Breast epithelium (tissue), 4 donors: ENCODE measurements at regions not wholly inside any gene's neighbourhood (a gene's known extent, or its start where the extent isn't known, plus 50 kb on each side); places are given as distances from the start of the nearest gene placed in this dataset.

Experiments used
- DNase-seq, 2 donors: peaks; one replicate each; pipeline ENCODE4 v3.0.0-alpha.2; 2019; ENCODE audit warnings: low spot score in 2 of 2
- H3K27ac ChIP-seq, 2 donors: fragments of 200-600 bp; sonication (generic) in 1 of 2; one replicate each; pipeline ENCODE4 v1.5.1; 2016 to 2019; ENCODE audit warnings: mild to moderate bottlenecking in 1 of 2
- H3K27me3 ChIP-seq, 2 donors: fragments of 200-600 bp; sonication (generic) in 1 of 2; one replicate each; pipeline versions ENCODE4 v1.5.1 to v1.6.0; 2017 to 2019; ENCODE audit warnings: control low read depth in 1 of 2, mild to moderate bottlenecking in 1 of 2
- H3K36me3 ChIP-seq: fragments of 200-600 bp; one replicate; pipeline ENCODE4 v1.5.1; 2019
- H3K4me1 ChIP-seq, 2 donors: fragments of 200-600 bp; sonication (generic); one replicate each; pipeline ENCODE4 v1.5.1; 2016 to 2019; ENCODE audit warnings: control low read depth in 1 of 2
- H3K4me3 ChIP-seq, 3 donors: fragments of 200-600 bp; sonication (generic); 1 replicate in 2 of 3; 2 replicates in 1 of 3; pipeline ENCODE4 v1.5.1; 2016 to 2019; ENCODE audit warnings: mild to moderate bottlenecking in 3 of 3, moderate library complexity in 2 of 3
- H3K9me3 ChIP-seq, 2 donors: fragments of 200-600 bp; sonication (generic) in 1 of 2; one replicate each; pipeline ENCODE4 v1.5.1; 2016 to 2019; ENCODE audit warnings: control low read depth in 1 of 2
- CTCF ChIP-seq, 3 donors: fragments of 450-650 bp; IDR thresholded peaks; one replicate each; pipeline ENCODE4 v1.5.1; 2016 to 2017; ENCODE audit warnings: antibody characterized with exemption in 3 of 3, mild to moderate bottlenecking in 3 of 3, moderate library complexity in 3 of 3
- POLR2A ChIP-seq: fragments of 450-650 bp; IDR thresholded peaks from one replicate; pipeline ENCODE4 v1.6.1; 2016; ENCODE audit warnings: antibody characterized with exemption, mild to moderate bottlenecking, moderate library complexity
- POLR2AphosphoS5 ChIP-seq, 3 donors: sonication (generic); formaldehyde crosslinking; IDR thresholded peaks; one replicate each; pipeline ENCODE4 v1.6.1; 2017; ENCODE audit warnings: antibody characterized with exemption in 3 of 3
- intact Hi-C: fragments of 100-400 bp; cut with DNase I; formaldehyde crosslinking; loops from one replicate; pipeline ENCODE4 v1.15.1; 2023; ENCODE audit warnings: low total_unique reads

DNA sequence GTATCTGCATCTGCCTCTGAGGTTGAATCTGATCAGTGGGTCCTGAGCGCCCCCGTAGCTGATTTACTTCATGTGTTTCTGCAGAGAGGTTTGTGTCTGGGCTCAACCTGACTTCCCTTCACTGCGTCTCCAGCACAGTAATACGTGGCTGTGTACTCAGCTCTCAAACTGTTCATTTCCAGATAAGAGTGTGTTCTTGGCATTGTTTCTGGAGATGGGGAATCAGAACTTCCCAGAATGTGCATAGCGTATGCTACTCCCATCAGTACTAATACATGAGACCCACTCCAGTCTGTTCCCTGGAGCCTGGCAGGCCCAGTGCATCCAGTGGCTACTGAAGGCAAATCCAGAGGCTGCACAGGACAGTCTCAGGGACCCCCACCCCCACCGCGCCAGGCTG lies 1297.2 kb downstream of the TMEM121 start:
- Histone ChIP-seq H3K27me3 (no peaks in the 10 kb centered on the region), H3K27ac (no peak overlapping the region), H3K36me3 (no peaks in the 10 kb centered on the region), H3K4me3 (no peak overlapping the region), H3K4me1 (no peaks in the 10 kb centered on the region), H3K9me3 (no peaks in the 10 kb centered on the region)
- DNase-seq: no peak
- TF ChIP-seq POLR2AphosphoS5 (IDR thresholded peaks at IDR 0.05): no peak
- no peak for TF ChIP-seq POLR2A
- TF ChIP-seq CTCF (IDR thresholded peaks at IDR 0.05): no peak
- intact Hi-C loops: no loop called here

GRCh38 chr14:106826833-106827369 lies 1300.5 kb downstream of the TMEM121 start:
- H3K9me3 ChIP-seq: no peaks in the 10 kb centered on the region
- no peak overlapping the region for H3K27ac ChIP-seq
- no peaks in the 10 kb centered on the region for H3K36me3 ChIP-seq
- no peaks in the 10 kb centered on the region for H3K4me1 ChIP-seq
- no peak overlapping the region for H3K4me3 ChIP-seq
- intact Hi-C loops: no loop called here
- TF ChIP-seq CTCF (IDR thresholded peaks at IDR 0.05) (no peak), POLR2A (no peak), POLR2AphosphoS5 (IDR thresholded peaks at IDR 0.05) (no peak)
- DNase-seq: no peak
- no peaks in the 10 kb centered on the region for H3K27me3 ChIP-seq

- no peaks in the 10 kb centered on the region for H3K36me3 ChIP-seq
- DNase-seq: no peak
- no peaks in the 10 kb centered on the region for H3K9me3 ChIP-seq
- H3K27ac ChIP-seq: no peak overlapping the region
- no peaks in the 10 kb centered on the region for H3K4me1 ChIP-seq
- intact Hi-C loops: no loop called here
- TF ChIP-seq CTCF (IDR thresholded peaks at IDR 0.05) (no peak), POLR2AphosphoS5 (IDR thresholded peaks at IDR 0.05) (no peak), POLR2A (no peak)
- H3K4me3 ChIP-seq: no peak overlapping the region
- H3K27me3 ChIP-seq: no peaks in the 10 kb centered on the region
Observed at GRCh38 chr14:106831322-106831720, 1304.9 kb downstream of the TMEM121 start.

GRCh38 chr14:106837870-106838269 lies 1311.5 kb downstream of the TMEM121 start:
- DNase-seq: no peak
- intact Hi-C loops: no loop called here
- H3K36me3 ChIP-seq: no peaks in the 10 kb centered on the region
- no peak overlapping the region for H3K27ac ChIP-seq
- H3K4me1 ChIP-seq: no peaks in the 10 kb centered on the region
- no peaks in the 10 kb centered on the region for H3K27me3 ChIP-seq
- H3K9me3 ChIP-seq: no peaks in the 10 kb centered on the region
- no peak overlapping the region for H3K4me3 ChIP-seq
- TF ChIP-seq POLR2A (no peak), POLR2AphosphoS5 (IDR thresholded peaks at IDR 0.05) (no peak), CTCF (IDR thresholded peaks at IDR 0.05) (no peak)

- no peak for DNase-seq
- TF ChIP-seq POLR2A (no peak), CTCF (IDR thresholded peaks at IDR 0.05) (no peak), POLR2AphosphoS5 (IDR thresholded peaks at IDR 0.05) (no peak)
- Histone ChIP-seq H3K9me3 (no peaks in the 10 kb centered on the region), H3K4me1 (no peaks in the 10 kb centered on the region), H3K27me3 (no peaks in the 10 kb centered on the region), H3K36me3 (no peaks in the 10 kb centered on the region), H3K27ac (no peak overlapping the region), H3K4me3 (no peak overlapping the region)
- intact Hi-C loops: no loop called here
Observed at GRCh38 chr14:106838991-106839769, 1312.8 kb downstream of the TMEM121 start.
